ENCODE measurements at regions not wholly inside any gene's neighbourhood (a gene's known extent, or its start where the extent isn't known, plus 50 kb on each side); places are given as distances from the start of the nearest gene placed in this dataset.
"Not testable (repeated sequence)": the region's sequence is repeated elsewhere in the genome, so short reads cannot be mapped to it uniquely, and the experiment has no call there.

GRCh38 chr2:66632882-66633281 is 198.0 kb downstream of the MEIS1 start:
- H3K4me3 ChIP-seq (ENCODE audit: low read length); DNase-seq (ENCODE audit: low read depth): not testable (repeated sequence)

GRCh38 chr2:66633631-66634030 is 198.7 kb downstream of the MEIS1 start:
- DNase-seq (ENCODE audit: low read depth): no peak
- TF ChIP-seq CTCF (IDR thresholded peaks at IDR 0.05; ENCODE audit: insufficient read depth, low read depth, low read length, missing control alignments): no peak
- H3K4me3 ChIP-seq (ENCODE audit: low read length): no peak overlapping the region

- no peak for TF ChIP-seq CTCF (IDR thresholded peaks at IDR 0.05; ENCODE audit: insufficient read depth, low read depth, low read length, missing control alignments)
- no peak overlapping the region for H3K4me3 ChIP-seq (ENCODE audit: low read length)
- DNase-seq (ENCODE audit: low read depth): no peak
Observed at GRCh38 chr2:66634784-66635183, 199.9 kb downstream of the MEIS1 start.

- TF ChIP-seq CTCF (IDR thresholded peaks at IDR 0.05; ENCODE audit: insufficient read depth, low read depth, low read length, missing control alignments): no peak
- no peak overlapping the region for H3K4me3 ChIP-seq (ENCODE audit: low read length)
- no peak for DNase-seq (ENCODE audit: low read depth)
Observed at GRCh38 chr2:66641685-66642084, 206.8 kb downstream of the MEIS1 start.

- DNase-seq (ENCODE audit: low read depth); H3K4me3 ChIP-seq (ENCODE audit: low read length): not testable (repeated sequence)
Observed at GRCh38 chr2:66648081-66648480, 213.2 kb downstream of the MEIS1 start.

GRCh38 chr2:66649006-66649405 is 214.1 kb downstream of the MEIS1 start:
- no peak for TF ChIP-seq CTCF (IDR thresholded peaks at IDR 0.05; ENCODE audit: insufficient read depth, low read depth, low read length, missing control alignments)
- no peak for DNase-seq (ENCODE audit: low read depth)
- no peak overlapping the region for H3K4me3 ChIP-seq (ENCODE audit: low read length)

- DNase-seq (ENCODE audit: low read depth): no peak
- no peak overlapping the region for H3K4me3 ChIP-seq (ENCODE audit: low read length)
- TF ChIP-seq CTCF (IDR thresholded peaks at IDR 0.05; ENCODE audit: insufficient read depth, low read depth, low read length, missing control alignments): no peak
Observed at GRCh38 chr2:66651295-66651694, 216.4 kb downstream of the MEIS1 start.

GRCh38 chr2:66660804-66661203 is 225.9 kb downstream of the MEIS1 start:
- no peak for DNase-seq (ENCODE audit: low read depth)
- TF ChIP-seq CTCF (IDR thresholded peaks at IDR 0.05; ENCODE audit: insufficient read depth, low read depth, low read length, missing control alignments): no peak
- no peak overlapping the region for H3K4me3 ChIP-seq (ENCODE audit: low read length)
